SK-N-MC (cell line): ENCODE measurements at regions not wholly inside any gene's neighbourhood (a gene's known extent, or its start where the extent isn't known, plus 50 kb on each side); places are given as distances from the start of the nearest gene placed in this dataset.

ENCODE experiments used
- DNase-seq: peaks from one replicate; pipeline ENCODE4 v3.0.0-alpha.2; 2011; ENCODE audit warnings: low read depth, low spot score
- H3K27ac ChIP-seq: fragments of 200-600 bp; sonication (generic); 2 replicates; pipeline ENCODE4 v1.5.1; 2016; ENCODE audit warnings: mixed run types
- H3K36me3 ChIP-seq: fragments of 200-600 bp; sonication (generic); 2 replicates; pipeline ENCODE4 v1.6.1; 2017; ENCODE audit warnings: antibody characterized with exemption, low read length, mixed read lengths; ENCODE audit not compliant: insufficient read depth
- H3K4me3 ChIP-seq: fragments of 200-600 bp; sonication (generic); 2 replicates; pipeline ENCODE4 v1.5.1; 2016
- H3K9ac ChIP-seq: fragments of 200-600 bp; sonication (generic); 2 replicates; pipeline ENCODE4 v1.8.0; 2017; ENCODE audit warnings: mixed run types, mixed read lengths; ENCODE audit not compliant: insufficient read length
- H3K9me3 ChIP-seq: fragments of 200-600 bp; sonication (generic); 2 replicates; pipeline ENCODE4 v1.6.1; 2017; ENCODE audit warnings: low read depth, mild to moderate bottlenecking, antibody characterized with exemption, low read length, moderate library complexity, mixed read lengths
- EZH2 ChIP-seq: fragments of 200-600 bp; sonication (generic); IDR thresholded peaks from one replicate; pipeline ENCODE4 v1.6.1; 2017; ENCODE audit warnings: antibody characterized with exemption
- FOXP2 ChIP-seq: optimal IDR thresholded peaks from 2 replicates; pipeline ENCODE3; 2011; ENCODE audit warnings: mild to moderate bottlenecking, moderate library complexity; ENCODE audit not compliant: insufficient read depth; ENCODE audit errors: extremely low read length, control extremely low read depth
- POLR2AphosphoS5 ChIP-seq: IDR thresholded peaks from 2 replicates; pipeline ENCODE4 v1.6.1; 2012; ENCODE audit warnings: mild to moderate bottlenecking, low read depth, low read length, borderline replicate concordance

DNA sequence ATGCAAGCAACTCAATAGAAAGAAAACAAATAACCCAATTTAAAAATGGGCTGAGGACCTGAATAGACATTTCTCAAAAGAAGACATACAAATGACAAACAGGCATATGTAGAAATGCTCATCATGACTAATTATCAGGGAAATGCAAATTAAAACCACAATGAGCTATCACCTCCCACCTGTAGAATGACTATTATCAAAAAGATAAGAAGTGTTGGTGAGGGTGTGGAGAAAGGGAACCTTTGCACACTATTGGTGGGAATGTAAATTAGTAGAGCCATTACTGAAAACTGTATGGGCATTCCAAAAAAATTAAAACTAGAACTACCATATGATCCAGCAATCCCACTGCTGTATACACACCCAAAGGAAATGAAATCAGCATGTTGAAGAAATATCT is 212.2 kb downstream of the SUCLA2 start:
- H3K36me3 ChIP-seq: no peaks in the 10 kb centered on the region
- H3K4me3 ChIP-seq: no peak overlapping the region
- no peak for DNase-seq
- H3K9ac ChIP-seq: no peak overlapping the region
- no peak overlapping the region for H3K27ac ChIP-seq
- no peaks in the 10 kb centered on the region for H3K9me3 ChIP-seq
- TF ChIP-seq POLR2AphosphoS5: no peak
- TF ChIP-seq FOXP2: no peak
- no peak for TF ChIP-seq EZH2

GRCh38 chr13:47774671-47774994 is 226.4 kb downstream of the SUCLA2 start:
- H3K36me3 ChIP-seq: no peaks in the 10 kb centered on the region
- H3K4me3 ChIP-seq: no peak overlapping the region
- no peak overlapping the region for H3K27ac ChIP-seq
- H3K9me3 ChIP-seq: no peaks in the 10 kb centered on the region
- DNase-seq: no peak
- H3K9ac ChIP-seq: no peak overlapping the region
- TF ChIP-seq FOXP2: no peak
- TF ChIP-seq POLR2AphosphoS5: no peak
- no peak for TF ChIP-seq EZH2

GRCh38 chr13:47764817-47765216 is 236.3 kb downstream of the SUCLA2 start:
- DNase-seq: no peak
- TF ChIP-seq POLR2AphosphoS5: no peak
- TF ChIP-seq FOXP2: no peak
- no peak for TF ChIP-seq EZH2
- Histone ChIP-seq H3K4me3 (no peak overlapping the region), H3K9me3 (no peaks in the 10 kb centered on the region), H3K36me3 (no peaks in the 10 kb centered on the region), H3K9ac (no peak overlapping the region), H3K27ac (no peak overlapping the region)

GRCh38 chr13:47757466-47758080 is 243.5 kb downstream of the SUCLA2 start:
- Histone ChIP-seq H3K9ac (no peak overlapping the region), H3K36me3 (no peaks in the 10 kb centered on the region), H3K4me3 (no peak overlapping the region), H3K9me3 (no peaks in the 10 kb centered on the region), H3K27ac (no peak overlapping the region)
- TF ChIP-seq POLR2AphosphoS5 (no peak), EZH2 (no peak), FOXP2 (no peak)
- DNase-seq: no peak

DNA sequence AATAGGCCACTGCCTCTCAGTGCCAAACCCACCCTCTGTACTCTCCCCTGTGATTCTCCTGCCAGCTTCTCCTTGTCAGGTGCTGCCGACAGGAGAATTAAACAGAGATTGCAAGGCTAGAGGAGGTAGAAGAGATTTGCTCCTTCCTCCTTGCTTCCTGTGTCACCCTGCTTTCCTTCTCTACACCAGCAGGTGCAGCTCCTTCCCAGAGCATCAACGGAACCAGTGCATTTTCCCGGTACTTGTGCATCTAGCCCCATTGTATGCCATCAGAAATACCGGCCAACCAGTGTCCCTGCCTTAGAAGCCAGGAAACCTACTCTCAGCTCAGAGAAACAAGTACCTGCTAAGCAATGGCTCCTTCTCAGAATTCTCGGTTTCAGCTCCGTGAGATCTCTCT is 253.2 kb downstream of the SUCLA2 start:
- Histone ChIP-seq H3K36me3 (no peaks in the 10 kb centered on the region), H3K27ac (no peak overlapping the region), H3K4me3 (no peak overlapping the region), H3K9me3 (no peaks in the 10 kb centered on the region), H3K9ac (no peak overlapping the region)
- TF ChIP-seq EZH2 (no peak), FOXP2 (no peak)
- DNase-seq: no peak

- Histone ChIP-seq H3K36me3 (no peaks in the 10 kb centered on the region), H3K9ac (no peak overlapping the region), H3K4me3 (no peak overlapping the region), H3K27ac (no peak overlapping the region), H3K9me3 (no peaks in the 10 kb centered on the region)
- no peak for DNase-seq
- TF ChIP-seq FOXP2 (no peak), EZH2 (no peak), POLR2AphosphoS5 (no peak)
Measured at GRCh38 chr13:47726394-47726793, 274.7 kb downstream of the SUCLA2 start.

GRCh38 chr13:47723898-47724297 is 277.2 kb downstream of the SUCLA2 start:
- H3K9me3 ChIP-seq: no peaks in the 10 kb centered on the region
- no peak for DNase-seq

GRCh38 chr13:47719164-47719563 is 281.9 kb downstream of the SUCLA2 start:
- Histone ChIP-seq H3K36me3 (no peaks in the 10 kb centered on the region), H3K4me3 (no peak overlapping the region), H3K27ac (no peak overlapping the region), H3K9ac (no peak overlapping the region), H3K9me3 (no peaks in the 10 kb centered on the region)
- TF ChIP-seq POLR2AphosphoS5: no peak
- no peak for TF ChIP-seq FOXP2
- no peak for TF ChIP-seq EZH2
- no peak for DNase-seq

More at GRCh38 chr13:47723898-47724297, 277.2 kb downstream of the SUCLA2 start:
- Histone ChIP-seq H3K9ac (no peak overlapping the region), H3K4me3 (no peak overlapping the region), H3K36me3 (no peaks in the 10 kb centered on the region), H3K27ac (no peak overlapping the region)
- TF ChIP-seq EZH2 (no peak), POLR2AphosphoS5 (no peak), FOXP2 (no peak)

DNA sequence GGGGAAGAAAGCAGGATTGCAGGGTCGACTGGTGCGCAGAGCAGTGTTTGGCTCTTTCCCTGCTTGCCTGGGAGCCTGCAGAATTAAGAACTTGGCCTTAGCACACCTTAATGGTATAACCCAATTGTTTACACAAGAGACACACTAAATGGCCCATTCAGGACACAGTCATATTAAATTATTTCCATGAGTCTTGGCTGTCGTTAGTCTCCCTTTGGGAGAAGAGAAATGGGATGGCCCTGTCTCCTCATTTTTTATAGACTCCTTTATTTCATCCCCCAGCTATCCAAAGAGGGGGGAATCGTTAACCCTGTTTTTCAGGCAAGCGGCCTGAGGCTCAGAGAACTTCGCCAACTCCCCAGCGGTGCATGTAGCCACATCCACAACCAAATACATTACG is 282.5 kb downstream of the SUCLA2 start:
- no peak for TF ChIP-seq EZH2
- TF ChIP-seq POLR2AphosphoS5: no peak
- no peak for TF ChIP-seq FOXP2
- Histone ChIP-seq H3K9ac (no peak overlapping the region), H3K9me3 (no peaks in the 10 kb centered on the region), H3K4me3 (no peak overlapping the region), H3K36me3 (no peaks in the 10 kb centered on the region), H3K27ac (no peak overlapping the region)
- DNase-seq: no peak

DNA sequence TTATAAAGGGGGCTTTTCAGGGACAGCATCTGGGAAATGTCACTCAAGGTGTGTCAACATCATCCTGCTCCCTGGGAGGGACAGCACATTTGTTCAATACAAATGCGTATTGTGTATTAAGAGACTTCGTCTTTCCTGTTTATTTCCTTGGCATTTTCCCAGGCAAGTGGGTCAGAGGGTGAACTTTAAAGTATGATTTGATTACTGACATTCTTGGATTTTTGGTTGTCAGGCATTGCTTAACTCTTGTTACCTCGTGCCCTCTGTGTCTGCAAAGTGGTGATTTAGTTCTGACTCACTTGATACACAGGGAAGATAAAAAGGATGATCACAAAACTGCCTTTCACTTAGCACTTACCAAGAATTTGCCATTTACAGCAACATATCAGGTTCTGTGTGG is 292.7 kb downstream of the SUCLA2 start:
- TF ChIP-seq POLR2AphosphoS5: no peak
- TF ChIP-seq EZH2: no peak
- Histone ChIP-seq H3K9me3 (no peaks in the 10 kb centered on the region), H3K9ac (no peak overlapping the region), H3K4me3 (no peak overlapping the region), H3K36me3 (no peaks in the 10 kb centered on the region), H3K27ac (no peak overlapping the region)
- DNase-seq: no peak
